AG04449 (cell line): ENCODE measurements at regions not wholly inside any gene's neighbourhood (a gene's known extent, or its start where the extent isn't known, plus 50 kb on each side); places are given as distances from the start of the nearest gene placed in this dataset.

ENCODE experiments used
- CTCF ChIA-PET: fragments of 350-600 bp; formaldehyde crosslinking; extraction: SDS; loops from one replicate; lab custom pipeline; 2021; ENCODE audit warnings: antibody characterized with exemption; lab: Yijun Ruan, JAX
- POLR2A ChIA-PET: fragments of 400-600, 350-600 bp; formaldehyde crosslinking; extraction: SDS; loops from one replicate; lab custom pipeline; 2020; ENCODE audit warnings: antibody characterized with exemption, inconsistent platforms; lab: Yijun Ruan, JAX
- DNase-seq: peaks from one replicate; pipeline ENCODE4 v3.0.0-alpha.2; 2010; ENCODE audit warnings: low read depth, low spot score
- H3K4me3 ChIP-seq: 2 replicates; pipeline ENCODE4 v1.5.1; 2011; ENCODE audit warnings: low read depth, mild to moderate bottlenecking, control low read depth, low read length
- TF ChIP-seq, protein P1 (sequence below): IDR thresholded peaks from one replicate; pipeline ENCODE4 v1.5.1; 2011; ENCODE audit warnings: mild to moderate bottlenecking, moderate library complexity, low read length, control low read depth, inconsistent platforms; ENCODE audit not compliant: insufficient read depth; ENCODE audit errors: missing control alignments

DNA sequence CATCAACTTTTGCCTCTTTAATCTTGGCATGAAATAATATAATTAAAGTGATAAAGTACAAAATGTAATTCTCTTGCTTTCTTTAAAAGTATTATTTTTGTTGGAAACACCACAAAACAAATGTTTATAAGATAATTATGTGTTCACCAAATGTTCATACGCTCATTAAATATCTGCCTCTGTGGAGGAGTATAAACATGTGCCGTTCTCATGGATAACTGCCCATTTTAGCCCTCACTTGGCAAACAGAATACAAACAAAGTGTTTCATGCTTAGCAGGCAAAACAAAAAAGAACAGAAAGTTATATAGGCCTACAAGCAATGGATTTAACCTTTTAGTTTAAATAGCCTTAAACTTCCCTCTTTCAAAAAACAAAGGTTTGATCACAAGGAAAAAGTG, 800.5 kb upstream of the DIAPH2 start:
- POLR2A ChIA-PET: no interaction called here
- CTCF ChIA-PET: no interaction called here
- no peak for DNase-seq
- TF ChIP-seq, protein P1, sequence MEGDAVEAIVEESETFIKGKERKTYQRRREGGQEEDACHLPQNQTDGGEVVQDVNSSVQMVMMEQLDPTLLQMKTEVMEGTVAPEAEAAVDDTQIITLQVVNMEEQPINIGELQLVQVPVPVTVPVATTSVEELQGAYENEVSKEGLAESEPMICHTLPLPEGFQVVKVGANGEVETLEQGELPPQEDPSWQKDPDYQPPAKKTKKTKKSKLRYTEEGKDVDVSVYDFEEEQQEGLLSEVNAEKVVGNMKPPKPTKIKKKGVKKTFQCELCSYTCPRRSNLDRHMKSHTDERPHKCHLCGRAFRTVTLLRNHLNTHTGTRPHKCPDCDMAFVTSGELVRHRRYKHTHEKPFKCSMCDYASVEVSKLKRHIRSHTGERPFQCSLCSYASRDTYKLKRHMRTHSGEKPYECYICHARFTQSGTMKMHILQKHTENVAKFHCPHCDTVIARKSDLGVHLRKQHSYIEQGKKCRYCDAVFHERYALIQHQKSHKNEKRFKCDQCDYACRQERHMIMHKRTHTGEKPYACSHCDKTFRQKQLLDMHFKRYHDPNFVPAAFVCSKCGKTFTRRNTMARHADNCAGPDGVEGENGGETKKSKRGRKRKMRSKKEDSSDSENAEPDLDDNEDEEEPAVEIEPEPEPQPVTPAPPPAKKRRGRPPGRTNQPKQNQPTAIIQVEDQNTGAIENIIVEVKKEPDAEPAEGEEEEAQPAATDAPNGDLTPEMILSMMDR: no peak
- H3K4me3 ChIP-seq: no peak overlapping the region

DNA sequence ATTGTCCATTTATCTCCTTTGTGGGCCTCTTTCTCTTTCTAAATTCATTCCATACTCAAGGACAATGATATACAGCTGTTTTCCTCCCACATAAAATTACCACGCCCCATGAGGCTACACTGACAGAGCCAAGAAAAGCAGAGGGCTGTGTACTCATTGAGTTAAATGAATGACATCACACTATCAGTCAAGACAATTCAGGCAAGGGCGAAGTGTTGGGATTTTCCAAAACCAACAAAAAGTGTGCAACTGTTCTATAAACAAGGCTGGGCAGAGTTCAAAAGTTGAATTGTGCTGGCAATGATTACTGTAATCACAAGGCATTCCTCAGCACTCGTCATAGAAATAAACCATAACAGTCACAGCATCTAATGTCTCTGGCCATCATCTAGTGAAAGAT, 799.6 kb upstream of the DIAPH2 start:
- no peak overlapping the region for H3K4me3 ChIP-seq
- TF ChIP-seq, protein P1: no peak
- POLR2A ChIA-PET: no interaction called here
- no peak for DNase-seq
- CTCF ChIA-PET: no interaction called here

DNA sequence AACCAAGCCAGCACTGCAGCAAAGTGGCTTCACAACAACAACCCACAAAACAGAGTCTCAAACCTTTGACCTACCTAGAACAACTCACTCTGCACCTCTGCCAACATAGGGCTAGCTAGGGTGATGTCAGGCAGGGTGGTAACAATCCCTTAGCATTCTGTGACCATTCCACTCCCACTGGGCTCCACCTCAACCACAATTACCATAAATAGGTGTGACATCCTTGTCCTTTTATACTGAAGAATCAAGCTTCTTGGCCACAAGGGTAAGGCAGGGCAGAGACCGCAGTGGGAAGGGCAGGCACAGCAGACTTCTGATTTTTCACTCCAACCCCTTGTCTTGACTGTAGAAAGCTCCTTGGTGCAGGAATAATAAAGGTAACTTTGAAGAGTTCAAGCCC, 795.4 kb upstream of the DIAPH2 start:
- no peak overlapping the region for H3K4me3 ChIP-seq
- TF ChIP-seq, protein P1: no peak
- ChIA-PET POLR2A (no interaction called here), CTCF (no interaction called here)
- no peak for DNase-seq

DNA sequence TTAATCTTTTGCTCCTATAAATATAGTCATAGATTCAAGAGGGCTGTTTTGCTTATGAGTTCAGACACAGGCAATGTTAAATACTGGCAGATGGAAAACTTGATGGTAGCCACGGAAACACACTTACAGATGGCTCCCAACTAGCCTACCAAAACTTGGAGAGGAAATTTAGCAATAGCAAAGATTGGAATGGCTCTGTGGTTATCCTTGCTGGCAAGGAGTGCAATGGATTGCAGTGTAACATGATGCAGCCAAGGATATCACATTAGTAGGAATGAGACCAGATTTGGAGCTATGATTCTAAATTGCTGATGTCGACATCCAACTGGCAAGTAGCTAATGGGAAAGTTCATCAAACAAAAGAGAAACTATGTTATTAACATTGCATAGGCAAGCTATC, 791.0 kb upstream of the DIAPH2 start:
- CTCF ChIA-PET: no interaction called here
- DNase-seq: no peak
- H3K4me3 ChIP-seq: no peak overlapping the region
- POLR2A ChIA-PET: no interaction called here
- TF ChIP-seq, protein P1: no peak

DNA sequence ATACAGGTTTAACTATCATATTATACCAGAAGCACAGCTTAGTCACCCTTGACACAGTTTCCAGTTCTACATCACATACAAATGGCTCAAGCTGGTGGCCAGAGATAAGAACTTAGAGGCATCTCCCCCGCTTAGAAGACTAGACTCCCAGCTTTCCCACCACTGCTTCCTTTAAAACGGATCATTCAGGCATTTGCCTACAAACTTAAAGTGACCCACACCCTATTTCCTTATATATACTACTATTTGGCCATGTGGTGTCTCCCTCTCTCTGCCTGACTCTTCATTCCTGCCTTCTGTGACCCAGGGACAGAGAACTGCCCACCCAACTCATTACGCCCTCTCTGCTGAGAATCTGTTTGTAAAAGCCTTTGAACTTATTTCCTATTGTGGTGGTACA, 781.2 kb upstream of the DIAPH2 start:
- ChIA-PET CTCF (no interaction called here), POLR2A (no interaction called here)
- no peak overlapping the region for H3K4me3 ChIP-seq
- TF ChIP-seq, protein P1: no peak
- DNase-seq: no peak

DNA sequence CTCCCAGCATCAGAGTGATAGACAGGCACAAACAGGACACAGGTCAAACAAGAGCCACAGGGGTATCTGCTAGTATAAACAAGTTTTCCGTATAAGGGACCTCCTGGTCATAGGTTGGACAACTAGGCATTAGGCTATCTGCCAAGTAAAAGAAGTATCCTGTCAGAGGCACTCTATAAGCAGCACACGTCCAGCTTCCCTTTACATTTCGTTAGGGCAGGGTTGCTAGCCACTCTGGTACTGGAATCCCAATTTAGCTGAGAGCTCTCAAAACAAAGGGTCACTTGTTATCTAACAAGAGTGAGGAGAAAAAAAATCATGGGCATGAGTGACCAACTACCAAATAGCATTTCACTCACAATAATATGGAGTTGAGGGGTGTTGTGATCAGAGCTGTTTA, 780.7 kb upstream of the DIAPH2 start:
- ChIA-PET CTCF (no interaction called here), POLR2A (no interaction called here)
- H3K4me3 ChIP-seq: no peak overlapping the region
- TF ChIP-seq, protein P1: no peak
- DNase-seq: no peak
